H9 (cell line): ENCODE measurements at regions not wholly inside any gene's neighbourhood (a gene's known extent, or its start where the extent isn't known, plus 50 kb on each side); places are given as distances from the start of the nearest gene placed in this dataset.

Source experiments
- DNase-seq: peaks from one replicate; pipeline ENCODE4 v3.0.0-alpha.2; 2017
- H2AFZ ChIP-seq: one replicate; pipeline ENCODE4 v1.6.1; 2013; ENCODE audit warnings: mild to moderate bottlenecking, low read length, control low read depth, moderate library complexity
- H2AK5ac ChIP-seq: 2 replicates; pipeline ENCODE4 v1.6.1; 2013; ENCODE audit warnings: low read length, control low read depth, mixed read lengths; ENCODE audit not compliant: insufficient read length
- H2BK120ac ChIP-seq: one replicate; pipeline ENCODE4 v1.6.1; 2013; ENCODE audit warnings: low read depth, mild to moderate bottlenecking, low read length, control low read depth, inconsistent platforms; ENCODE audit not compliant: poor library complexity, severe bottlenecking
- H2BK12ac ChIP-seq: 2 replicates; pipeline ENCODE4 v1.6.1; 2013; ENCODE audit warnings: low read length, control low read depth, mixed read lengths, low read depth; ENCODE audit not compliant: insufficient read length
- H2BK15ac ChIP-seq: 2 replicates; pipeline ENCODE4 v1.6.1; 2013; ENCODE audit warnings: low read depth, low read length, control low read depth
- H2BK20ac ChIP-seq: one replicate; pipeline ENCODE4 v1.6.1; 2013; ENCODE audit warnings: low read depth, mild to moderate bottlenecking, low read length, control low read depth, inconsistent platforms; ENCODE audit not compliant: poor library complexity, severe bottlenecking
- H2BK5ac ChIP-seq: 2 replicates; pipeline ENCODE4 v1.6.1; 2013; ENCODE audit warnings: low read length, control low read depth, mixed read lengths; ENCODE audit not compliant: insufficient read length
- H3K14ac ChIP-seq: 2 replicates; pipeline ENCODE4 v1.6.1; 2013; ENCODE audit warnings: low read length, control low read depth; ENCODE audit not compliant: insufficient read depth
- H3K18ac ChIP-seq: 2 replicates; pipeline ENCODE4 v1.6.1; 2013; ENCODE audit warnings: low read depth, mild to moderate bottlenecking, mixed read lengths, low read length, control low read depth; ENCODE audit not compliant: insufficient read length
- H3K23ac ChIP-seq: 2 replicates; pipeline ENCODE4 v1.6.1; 2013; ENCODE audit warnings: low read length, control low read depth, mixed read lengths, low read depth; ENCODE audit not compliant: insufficient read length
- H3K23me2 ChIP-seq: 2 replicates; pipeline ENCODE4 v1.6.1; 2013; ENCODE audit warnings: low read depth, mild to moderate bottlenecking, mixed read lengths, low read length, control low read depth; ENCODE audit not compliant: insufficient read length, poor library complexity, severe bottlenecking
- H3K27ac ChIP-seq: 2 replicates; pipeline ENCODE4 v1.5.1; 2013; ENCODE audit warnings: low read length, control low read depth, mixed read lengths, low read depth; ENCODE audit not compliant: insufficient read length
- H3K27me3 ChIP-seq: 2 replicates; pipeline ENCODE4 v1.6.1; 2013; ENCODE audit warnings: low read length, control low read depth, inconsistent platforms; ENCODE audit not compliant: insufficient read depth
- H3K4ac ChIP-seq: 2 replicates; pipeline ENCODE4 v1.6.1; 2013; ENCODE audit warnings: low read depth, mild to moderate bottlenecking, control low read depth, inconsistent platforms, low read length, moderate library complexity
- H3K4me1 ChIP-seq: 2 replicates; pipeline ENCODE4 v1.6.1; 2013; ENCODE audit warnings: low read length, control low read depth, inconsistent platforms; ENCODE audit not compliant: insufficient read depth
- H3K4me2 ChIP-seq: 2 replicates; pipeline ENCODE4 v1.6.1; 2013; ENCODE audit warnings: low read length, control low read depth, mixed read lengths; ENCODE audit not compliant: insufficient read length, insufficient read depth
- H3K56ac ChIP-seq: 2 replicates; pipeline ENCODE4 v1.6.1; 2013; ENCODE audit warnings: low read depth, mild to moderate bottlenecking, mixed read lengths, low read length, control low read depth; ENCODE audit not compliant: insufficient read length
- H3K79me1 ChIP-seq: 2 replicates; pipeline ENCODE4 v1.6.1; 2013; ENCODE audit warnings: low read depth, mild to moderate bottlenecking, moderate library complexity, low read length, control low read depth, inconsistent platforms; ENCODE audit not compliant: insufficient read depth, poor library complexity, severe bottlenecking
- H3K79me2 ChIP-seq: 2 replicates; pipeline ENCODE4 v1.6.1; 2013; ENCODE audit warnings: low read length, control low read depth, inconsistent platforms; ENCODE audit not compliant: insufficient read depth
- H3K9ac ChIP-seq: 2 replicates; pipeline ENCODE4 v1.6.1; 2013; ENCODE audit warnings: low read length, control low read depth, mixed read lengths; ENCODE audit not compliant: insufficient read length; ENCODE audit errors: extremely low read depth
- H3K9me3 ChIP-seq: one replicate; pipeline ENCODE4 v1.6.1; 2013; ENCODE audit warnings: low read depth, low read length, inconsistent platforms; ENCODE audit not compliant: control insufficient read depth
- H3T11ph ChIP-seq: one replicate; pipeline ENCODE4 v1.6.1; 2013; ENCODE audit warnings: mild to moderate bottlenecking, low read length, control low read depth, inconsistent platforms
- H4K20me1 ChIP-seq: one replicate; pipeline ENCODE4 v1.6.1; 2013; ENCODE audit not compliant: control insufficient read depth, insufficient read length, insufficient read depth
- H4K5ac ChIP-seq: 2 replicates; pipeline ENCODE4 v1.6.1; 2013; ENCODE audit warnings: low read depth, mild to moderate bottlenecking, mixed read lengths, low read length, control low read depth; ENCODE audit not compliant: insufficient read length
- H4K8ac ChIP-seq: replicated peaks from 2 replicates; pipeline ENCODE4 v1.6.1; 2013; ENCODE audit warnings: low read length, control low read depth, mixed read lengths, low read depth; ENCODE audit not compliant: insufficient read length
- H4K91ac ChIP-seq: 2 replicates; pipeline ENCODE4 v1.6.1; 2013; ENCODE audit warnings: low read depth, mild to moderate bottlenecking, moderate library complexity, mixed read lengths, low read length, control low read depth; ENCODE audit not compliant: insufficient read length
- H3K27ac Mint-ChIP-seq, 3 experiments: 2 replicates in 2 of 3; 3 replicates in 1 of 3; pipeline ENCODE4 v1.8.0; 2020 to 2021; ENCODE audit warnings: mixed read lengths in 3 of 3, mild to moderate bottlenecking in 1 of 3, moderate library complexity in 1 of 3
- H3K27me3 Mint-ChIP-seq: 2 replicates; pipeline ENCODE4 v1.8.0; 2021; ENCODE audit warnings: low read depth, mild to moderate bottlenecking, moderate library complexity, mixed read lengths
- H3K36me3 Mint-ChIP-seq, 3 experiments: 2 replicates in 2 of 3; 3 replicates in 1 of 3; pipeline ENCODE4 v1.8.0; 2020 to 2021; ENCODE audit warnings: low read depth in 3 of 3, mixed read lengths in 3 of 3; ENCODE audit not compliant: insufficient read depth in 1 of 3
- H3K4me1 Mint-ChIP-seq, 2 experiments: 2 replicates each; pipeline ENCODE4 v1.8.0; 2020; ENCODE audit warnings: mixed read lengths in 2 of 2
- H3K4me3 Mint-ChIP-seq, 2 experiments: 2 replicates in 1 of 2; 3 replicates in 1 of 2; pipeline ENCODE4 v1.8.0; 2020 to 2021; ENCODE audit warnings: mild to moderate bottlenecking in 2 of 2, mixed read lengths in 2 of 2, moderate library complexity in 1 of 2
- H3K9me3 Mint-ChIP-seq, 2 experiments: 2 replicates in 1 of 2; 3 replicates in 1 of 2; pipeline ENCODE4 v1.8.0; 2020; ENCODE audit warnings: mild to moderate bottlenecking in 2 of 2, mixed read lengths in 2 of 2, moderate library complexity in 1 of 2
- whole genome bisulfite sequencing: extraction: QIAGEN DNeasy Blood & Tissue Kit; methylation state at CpG from one replicate; pipeline ENCODE4 v1.1.7; 2013; ENCODE audit warnings: missing lambda C conversion rate, low lambda C conversion rate, mixed read lengths; ENCODE audit not compliant: insufficient read length; ENCODE audit errors: extremely low coverage; 5-methylcytosine and 5-hydroxymethylcytosine counted together
- TF ChIP-seq, protein P1 (sequence below): fragments of 200-600 bp; sonication (generic); conservative IDR thresholded peaks from 3 replicates; pipeline ENCODE4 v1.8.0; 2021; ENCODE audit warnings: antibody characterized with exemption, mild to moderate bottlenecking

DNA sequence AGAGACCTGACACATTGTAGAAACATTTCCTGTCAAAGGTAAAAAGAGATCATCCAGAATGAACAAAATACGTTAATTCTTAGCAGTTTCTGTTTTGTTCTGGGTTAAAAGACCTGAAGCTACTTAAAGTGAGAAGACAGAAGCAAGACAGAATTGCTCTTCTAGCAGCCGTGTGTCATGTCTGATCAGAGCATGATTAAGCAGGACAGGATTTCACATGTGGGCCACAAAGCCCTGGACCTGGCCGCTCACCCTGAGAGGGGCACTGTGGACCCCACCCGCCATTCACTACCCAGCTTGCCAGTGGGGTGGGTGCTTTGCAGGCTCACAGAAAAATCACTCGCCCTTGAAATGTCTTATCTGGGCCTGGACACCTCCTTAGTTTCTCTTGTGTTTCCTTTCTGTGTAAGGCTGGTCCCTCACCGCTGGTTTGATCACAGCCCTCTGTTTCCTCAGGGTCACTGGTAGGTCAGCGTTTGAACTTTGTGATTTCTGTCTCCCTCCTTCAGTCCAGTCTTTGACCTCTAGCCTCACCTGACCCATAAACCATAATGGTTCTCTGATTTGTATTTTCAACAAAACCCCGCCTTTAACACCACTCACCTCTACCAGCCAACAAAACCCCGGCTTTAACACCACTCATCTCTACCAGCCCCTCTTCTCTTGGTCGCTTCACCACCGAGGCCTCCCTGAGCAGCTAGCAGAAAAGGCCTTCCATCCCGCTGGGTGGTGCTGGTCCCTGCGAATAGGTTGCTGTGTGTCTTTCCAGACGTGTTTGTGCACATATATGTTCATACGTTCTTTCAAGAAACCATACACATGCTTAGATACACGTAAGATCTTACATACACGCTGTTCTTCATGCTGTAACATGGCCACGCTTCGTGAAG lies 185.0 kb downstream of the OR4M2 start:
- Histone ChIP-seq H3K79me1 (no peaks in the 10 kb centered on the region), H3K27me3 (peaks cover under 1% of the 10 kb centered on the region; the same call in 1 of the 2 replicates), H3T11ph (no peak overlapping the region), H2BK15ac (no peak overlapping the region), H4K20me1 (no peaks in the 10 kb centered on the region), H2AFZ (no peak overlapping the region), H3K23me2 (no peaks in the 10 kb centered on the region), H3K18ac (no peak overlapping the region), H2AK5ac (no peak overlapping the region), H4K8ac (no peak overlapping the region), H3K23ac (no peak overlapping the region), H3K56ac (peak overlapping the region; percentile 1), H2BK12ac (no peak overlapping the region), H2BK120ac (no peak overlapping the region), H2BK5ac (no peak overlapping the region), H3K79me2 (no peaks in the 10 kb centered on the region), H3K14ac (no peak overlapping the region), H2BK20ac (no peak overlapping the region), H3K9ac (no peak overlapping the region), H4K91ac (no peak overlapping the region), H3K27ac (no peak overlapping the region), H3K4ac (no peak overlapping the region), H3K4me1 (no peaks in the 10 kb centered on the region), H3K9me3 (peaks cover 94% of the 10 kb centered on the region), H4K5ac (no peak overlapping the region), H3K4me2 (no peak overlapping the region)
- TF ChIP-seq, protein P1, sequence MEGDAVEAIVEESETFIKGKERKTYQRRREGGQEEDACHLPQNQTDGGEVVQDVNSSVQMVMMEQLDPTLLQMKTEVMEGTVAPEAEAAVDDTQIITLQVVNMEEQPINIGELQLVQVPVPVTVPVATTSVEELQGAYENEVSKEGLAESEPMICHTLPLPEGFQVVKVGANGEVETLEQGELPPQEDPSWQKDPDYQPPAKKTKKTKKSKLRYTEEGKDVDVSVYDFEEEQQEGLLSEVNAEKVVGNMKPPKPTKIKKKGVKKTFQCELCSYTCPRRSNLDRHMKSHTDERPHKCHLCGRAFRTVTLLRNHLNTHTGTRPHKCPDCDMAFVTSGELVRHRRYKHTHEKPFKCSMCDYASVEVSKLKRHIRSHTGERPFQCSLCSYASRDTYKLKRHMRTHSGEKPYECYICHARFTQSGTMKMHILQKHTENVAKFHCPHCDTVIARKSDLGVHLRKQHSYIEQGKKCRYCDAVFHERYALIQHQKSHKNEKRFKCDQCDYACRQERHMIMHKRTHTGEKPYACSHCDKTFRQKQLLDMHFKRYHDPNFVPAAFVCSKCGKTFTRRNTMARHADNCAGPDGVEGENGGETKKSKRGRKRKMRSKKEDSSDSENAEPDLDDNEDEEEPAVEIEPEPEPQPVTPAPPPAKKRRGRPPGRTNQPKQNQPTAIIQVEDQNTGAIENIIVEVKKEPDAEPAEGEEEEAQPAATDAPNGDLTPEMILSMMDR: no peak
- H3K4me1 Mint-ChIP-seq: no peaks in the 10 kb centered on the region
- no peak overlapping the region for H3K4me3 Mint-ChIP-seq
- 100% methylated on average over 1 of the region's 19 CpGs for WGBS
- no peak overlapping the region for H3K27ac Mint-ChIP-seq
- peaks cover 1% of the 10 kb centered on the region; the same call in 1 of the 2 replicates for H3K27me3 Mint-ChIP-seq
- H3K9me3 Mint-ChIP-seq: peaks cover 0 to 3% of the 10 kb centered on the region in 2 experiments; a peak in 4 of 5 replicates
- DNase-seq: no peak
- H3K36me3 Mint-ChIP-seq: peaks cover 2 to 12% (median 8%) of the 10 kb centered on the region in 3 experiments; a peak in 6 of 7 replicates
